Left kidney (tissue), 1 donor: ENCODE measurements at regions not wholly inside any gene's neighbourhood (a gene's known extent, or its start where the extent isn't known, plus 50 kb on each side); places are given as distances from the start of the nearest gene placed in this dataset.

Experiments
- DNase-seq: peaks from one replicate; pipeline ENCODE4 v3.0.0-alpha.2; 2013

GRCh38 chr3:193780810-193781478 is 187.9 kb downstream of the OPA1 start:
- peak; percentile 92 for DNase-seq

- no peak for DNase-seq
Measured at GRCh38 chr3:193782276-193782647, 189.3 kb downstream of the OPA1 start.

DNA sequence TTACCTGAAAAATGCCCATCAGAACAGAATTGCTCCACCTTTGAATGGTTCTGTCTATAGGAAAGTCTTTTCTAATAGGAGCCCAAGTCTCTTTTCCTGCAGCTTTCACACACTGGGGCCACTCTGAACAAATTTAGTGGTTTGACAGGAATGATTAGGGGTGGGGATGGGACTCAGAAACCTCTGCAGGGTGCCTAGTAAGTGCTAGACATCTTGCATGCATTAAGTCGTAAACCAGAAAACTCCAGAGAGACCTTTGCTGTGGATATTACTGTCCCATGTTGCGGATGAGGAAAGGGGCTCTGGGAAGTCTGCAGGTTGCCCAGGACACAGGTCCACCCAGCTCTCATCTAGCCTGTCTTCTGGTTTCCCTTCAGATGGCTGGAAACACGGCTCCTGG is 189.7 kb downstream of the OPA1 start:
- no peak for DNase-seq

- no peak for DNase-seq
Measured at GRCh38 chr3:193783166-193783896, 190.3 kb downstream of the OPA1 start.

DNA sequence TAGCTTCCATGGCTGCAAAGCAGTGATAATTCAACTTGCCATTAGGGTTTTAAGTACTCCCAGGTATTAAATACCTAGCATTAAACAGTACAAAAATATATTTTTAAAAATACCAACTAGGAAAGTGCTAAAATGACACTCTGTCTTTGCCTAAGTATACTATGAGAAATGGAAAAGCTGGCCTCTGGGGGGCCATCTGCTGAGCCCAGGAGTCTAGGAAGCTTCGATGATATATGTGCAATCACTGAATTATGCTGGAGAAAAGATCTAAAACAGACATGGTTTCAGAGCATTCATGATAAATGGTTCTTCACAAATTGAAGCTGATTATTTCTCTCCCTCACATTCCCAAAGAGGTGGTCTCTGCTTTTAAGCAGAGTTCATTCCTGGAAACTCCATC is 191.8 kb downstream of the OPA1 start:
- no peak for DNase-seq

DNA sequence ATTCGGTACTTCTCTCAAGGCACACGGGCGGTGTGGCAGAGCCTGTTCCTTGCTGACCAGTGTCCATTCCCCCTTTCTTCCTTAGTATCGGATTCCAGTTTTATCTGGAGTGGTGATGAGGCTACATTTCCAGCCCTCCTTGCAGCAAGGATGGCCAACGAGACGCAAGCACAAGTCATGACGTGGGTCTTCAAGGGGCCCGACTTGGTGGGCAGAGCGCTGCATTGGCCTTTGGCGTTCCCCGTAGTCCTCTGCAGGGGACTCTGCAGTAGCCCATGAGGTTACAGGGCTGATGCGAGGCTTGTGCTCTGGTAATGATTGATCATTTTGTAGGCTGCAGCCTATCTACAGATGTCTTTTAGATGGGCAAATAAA is 194.5 kb downstream of the OPA1 start:
- no peak for DNase-seq

DNA sequence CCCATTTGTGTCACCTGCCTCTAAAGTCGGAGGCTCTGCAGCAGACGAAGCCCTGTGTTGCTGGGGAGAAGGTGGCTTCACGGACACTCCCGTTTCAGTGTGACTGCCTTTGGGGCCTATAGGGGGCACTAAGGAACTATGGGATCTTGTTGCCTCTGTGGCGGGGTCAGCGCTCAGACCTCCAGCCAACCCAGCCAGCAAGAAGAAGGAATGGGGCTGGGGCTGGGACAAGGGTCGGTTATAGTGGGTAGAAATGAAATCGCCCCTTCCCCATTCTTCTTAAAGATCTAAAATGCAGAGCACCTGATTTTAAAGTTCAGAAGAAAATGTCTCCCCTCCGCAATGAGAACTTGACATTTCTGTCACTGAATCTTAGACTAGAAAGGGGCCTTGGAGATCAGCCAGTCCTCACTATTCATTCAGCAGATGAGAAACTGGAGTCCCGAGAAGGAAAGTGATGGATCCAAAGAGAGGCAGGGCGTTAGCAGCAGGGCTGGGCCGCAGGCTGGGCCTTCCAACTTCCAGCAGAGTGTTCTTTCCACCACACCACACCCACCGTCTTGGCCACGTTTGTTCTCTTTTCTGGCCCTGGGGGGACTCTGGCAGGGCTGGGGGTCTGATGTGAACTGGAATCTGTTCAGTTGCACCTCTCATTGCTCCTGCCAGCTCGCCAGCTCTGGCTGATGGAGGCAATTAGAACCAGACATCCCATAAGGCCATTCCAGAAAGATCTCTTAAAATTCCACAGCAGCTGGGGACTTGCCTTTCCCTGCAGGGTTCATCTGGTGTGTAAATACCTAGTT is 195.4 kb downstream of the OPA1 start:
- DNase-seq = peak; percentile 80

GRCh38 chr3:193789455-193789854 is 196.4 kb downstream of the OPA1 start:
- no peak for DNase-seq

GRCh38 chr3:193790086-193790990 is 197.3 kb downstream of the OPA1 start:
- no peak for DNase-seq

DNA sequence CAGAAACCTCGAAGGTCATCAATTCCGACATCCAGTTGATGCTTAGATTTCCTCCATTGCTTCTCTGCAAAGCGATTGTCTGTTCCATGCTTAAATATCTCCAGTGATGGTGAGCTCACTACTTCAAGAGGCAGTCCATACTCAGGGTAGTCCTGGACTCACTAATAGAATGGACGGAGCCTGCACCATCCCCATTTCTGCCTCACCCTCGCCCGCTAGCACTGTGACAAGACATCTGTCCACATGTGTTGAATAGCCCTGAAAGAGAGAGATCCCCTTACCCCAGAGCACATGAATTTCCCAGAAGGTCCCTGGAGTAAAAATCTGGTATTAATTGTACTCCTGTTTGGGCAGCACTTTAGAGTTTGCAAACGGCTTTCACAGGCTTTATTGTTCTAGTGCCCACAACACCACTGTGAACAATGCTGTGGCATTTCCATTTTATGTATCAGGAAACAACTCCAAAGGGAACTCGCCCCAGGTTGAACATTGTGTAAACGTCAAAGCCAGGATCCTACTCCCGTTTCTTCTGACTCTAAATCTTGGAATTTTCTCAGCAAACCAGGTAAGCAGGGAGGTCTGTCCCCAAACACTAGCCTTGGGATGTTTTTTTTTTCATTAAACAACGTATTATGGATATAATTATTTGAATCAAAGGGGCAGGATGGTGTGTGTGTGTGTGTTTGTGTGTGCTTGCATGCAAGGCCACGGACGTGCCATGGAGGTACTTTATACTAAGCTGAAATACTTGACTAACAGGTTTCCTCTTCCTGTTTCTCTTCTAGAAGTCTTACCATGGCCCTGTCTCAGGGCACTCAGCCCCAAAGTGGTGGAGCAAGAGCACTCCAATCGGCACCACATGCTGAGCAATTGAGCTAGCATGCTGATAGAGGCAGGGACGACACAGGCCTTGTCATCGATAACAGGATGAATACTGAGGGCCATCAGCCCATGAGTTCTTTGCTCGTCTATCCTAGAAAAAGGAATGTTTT is 198.3 kb downstream of the OPA1 start:
- no peak for DNase-seq

DNA sequence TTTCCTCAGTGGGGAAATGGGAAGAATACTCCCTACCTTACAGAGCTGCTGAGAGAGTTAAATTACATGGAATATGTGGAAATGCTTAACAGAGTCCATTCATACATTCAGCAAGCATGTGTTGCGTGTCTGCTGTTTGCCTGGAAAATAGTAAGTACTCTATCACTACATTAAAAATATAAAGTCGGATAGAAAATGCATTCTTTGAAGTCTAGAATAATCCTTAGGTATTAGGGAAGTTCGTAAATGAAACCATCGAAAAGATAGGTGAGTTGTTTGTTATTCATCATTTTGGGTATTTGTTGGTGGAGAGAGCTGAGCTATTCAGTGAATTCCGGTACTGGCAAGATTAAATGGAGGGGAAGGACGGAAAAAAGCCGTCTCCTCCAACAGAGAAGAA is 200.1 kb downstream of the OPA1 start:
- DNase-seq = no peak

- DNase-seq = no peak
Measured at GRCh38 chr3:193794002-193794881, 201.2 kb downstream of the OPA1 start.

DNA sequence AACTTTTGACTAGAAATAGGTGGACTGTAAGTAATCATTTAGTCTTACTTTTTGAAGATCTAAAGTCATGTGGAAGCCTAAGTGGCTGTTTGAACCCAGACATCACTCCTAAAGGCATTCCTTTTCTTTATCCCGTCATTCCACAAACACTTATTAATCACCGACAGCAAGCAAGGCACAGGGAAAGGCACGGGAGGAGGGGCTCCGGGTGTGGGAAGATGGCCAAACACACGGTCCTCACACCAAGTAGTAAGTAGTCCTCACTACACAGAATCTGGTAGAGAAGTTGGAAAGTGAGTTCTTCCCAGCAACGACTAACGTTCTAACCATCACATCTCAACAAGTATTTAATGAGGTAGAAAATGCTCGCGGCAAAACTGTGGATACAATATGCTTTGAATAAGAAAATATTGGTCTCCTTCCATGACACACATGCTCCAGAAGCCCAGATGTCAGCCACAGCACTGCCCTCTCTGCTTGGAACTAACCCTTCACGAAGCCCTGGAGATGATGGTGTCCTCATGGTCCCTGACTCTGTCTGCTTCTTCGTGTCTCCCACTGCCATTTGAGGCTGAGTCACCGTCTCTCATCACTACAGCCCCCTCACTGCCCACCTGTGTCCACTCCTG is 202.2 kb downstream of the OPA1 start:
- no peak for DNase-seq

DNA sequence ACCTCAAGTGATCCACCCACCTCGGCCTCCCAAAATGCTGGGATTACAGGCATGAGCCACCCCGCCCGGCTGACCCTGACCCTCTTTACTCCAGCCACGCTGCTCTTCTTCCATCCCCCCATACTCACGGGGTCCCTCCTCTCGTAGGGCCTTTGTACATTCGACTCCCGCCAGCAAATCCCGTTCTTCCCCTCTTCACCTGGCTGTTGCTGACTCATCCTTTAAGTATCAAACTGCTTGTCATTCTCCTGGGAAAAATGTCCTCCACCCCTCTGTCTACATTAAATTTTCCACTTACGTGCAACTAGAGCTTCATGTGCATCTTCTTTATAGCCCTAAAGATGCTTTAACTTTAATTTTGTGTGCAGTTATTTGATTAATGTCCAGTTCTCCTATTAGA is 203.1 kb downstream of the OPA1 start:
- no peak for DNase-seq

DNA sequence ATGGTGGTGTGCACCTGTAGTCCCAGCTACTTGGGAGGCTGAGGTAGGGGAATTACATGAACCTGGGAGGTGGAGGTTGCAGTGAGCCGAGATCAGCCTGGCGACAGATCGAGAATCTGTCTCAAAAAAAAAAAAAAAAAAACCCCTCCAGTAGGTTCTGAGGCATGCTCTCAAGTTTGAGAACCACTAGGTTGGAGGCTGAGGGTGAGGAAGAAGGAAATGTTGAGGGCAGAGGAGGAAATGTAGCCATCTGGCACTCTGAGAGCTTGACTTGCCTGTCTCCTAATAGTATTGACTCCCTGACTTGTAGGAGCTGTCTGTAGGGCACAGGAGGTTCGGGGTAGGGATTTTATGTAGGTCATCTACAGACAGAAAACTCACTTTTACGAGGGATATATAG is 204.6 kb downstream of the OPA1 start:
- DNase-seq = no peak

- DNase-seq = no peak
Measured at GRCh38 chr3:193798051-193798450, 205.0 kb downstream of the OPA1 start.

DNA sequence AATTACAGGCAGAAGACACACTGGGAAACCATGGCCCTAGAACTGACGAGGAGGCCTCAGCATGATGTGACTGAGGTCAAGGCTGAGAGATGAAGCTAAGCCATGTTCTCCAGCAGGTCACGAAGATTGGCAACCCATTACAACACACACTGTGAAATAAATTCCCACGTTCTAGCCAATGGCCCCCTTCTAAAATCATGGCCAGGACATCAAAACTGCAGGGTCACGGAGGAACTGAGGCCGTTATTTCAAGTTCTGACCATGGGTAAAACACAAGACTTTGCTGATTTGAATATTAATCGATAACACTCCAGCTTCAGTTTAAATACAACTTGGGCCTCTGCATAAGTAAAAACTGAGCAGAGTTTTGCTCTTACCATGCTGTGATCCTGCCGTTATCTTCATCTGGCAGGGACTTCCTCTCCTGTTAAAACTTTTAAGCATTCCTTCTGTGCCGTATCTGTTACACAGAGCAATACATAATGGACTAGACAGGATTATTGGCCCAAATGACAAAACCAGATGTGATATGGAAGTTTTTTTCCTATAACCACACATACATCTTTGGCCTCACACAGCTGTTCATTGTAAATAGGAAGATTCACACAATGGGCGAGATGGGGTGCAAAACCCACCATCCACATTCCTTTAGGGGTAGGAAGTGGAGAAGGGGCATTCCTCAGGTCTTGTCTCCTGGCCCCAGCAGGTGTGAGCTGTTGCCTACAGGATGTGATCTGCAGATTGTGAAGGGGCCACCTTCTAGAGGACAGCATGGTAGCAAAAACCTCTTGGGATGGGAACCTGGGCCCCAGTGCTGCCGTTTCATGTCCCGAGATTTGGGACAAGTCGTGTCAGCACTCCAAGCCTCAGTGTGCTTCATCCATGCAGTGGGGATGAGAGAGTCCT is 207.4 kb downstream of the OPA1 start:
- DNase-seq = no peak

DNA sequence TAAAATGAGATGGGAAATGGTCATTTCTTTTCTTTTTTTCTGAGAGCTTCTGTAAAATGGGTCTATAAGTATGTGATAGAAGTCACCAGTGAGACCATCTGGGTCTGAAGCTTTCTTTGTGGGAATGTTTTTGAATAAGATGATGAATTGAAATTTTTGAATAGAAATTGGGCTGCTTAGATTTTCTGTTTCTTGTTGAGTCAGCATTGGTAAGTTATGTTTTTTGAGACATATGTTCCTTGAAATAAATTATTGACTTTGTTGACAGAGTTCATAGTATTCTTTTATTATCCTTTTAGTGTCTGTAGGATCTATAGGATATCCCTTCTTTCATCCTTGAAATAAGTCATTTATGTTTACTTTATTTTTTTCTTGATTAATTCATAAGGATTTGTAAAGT is 208.1 kb downstream of the OPA1 start:
- no peak for DNase-seq
